HG03378 (cell line): ENCODE measurements at regions not wholly inside any gene's neighbourhood (a gene's known extent, or its start where the extent isn't known, plus 50 kb on each side); places are given as distances from the start of the nearest gene placed in this dataset.

Experiments used
- ATAC-seq: cut with Tn5 transposase; IDR thresholded peaks from one replicate; pipeline ENCODE4 v1.9.1; 2021; ENCODE audit warnings: mild to moderate bottlenecking, moderate library complexity; ENCODE audit not compliant: unreplicated experiment

DNA sequence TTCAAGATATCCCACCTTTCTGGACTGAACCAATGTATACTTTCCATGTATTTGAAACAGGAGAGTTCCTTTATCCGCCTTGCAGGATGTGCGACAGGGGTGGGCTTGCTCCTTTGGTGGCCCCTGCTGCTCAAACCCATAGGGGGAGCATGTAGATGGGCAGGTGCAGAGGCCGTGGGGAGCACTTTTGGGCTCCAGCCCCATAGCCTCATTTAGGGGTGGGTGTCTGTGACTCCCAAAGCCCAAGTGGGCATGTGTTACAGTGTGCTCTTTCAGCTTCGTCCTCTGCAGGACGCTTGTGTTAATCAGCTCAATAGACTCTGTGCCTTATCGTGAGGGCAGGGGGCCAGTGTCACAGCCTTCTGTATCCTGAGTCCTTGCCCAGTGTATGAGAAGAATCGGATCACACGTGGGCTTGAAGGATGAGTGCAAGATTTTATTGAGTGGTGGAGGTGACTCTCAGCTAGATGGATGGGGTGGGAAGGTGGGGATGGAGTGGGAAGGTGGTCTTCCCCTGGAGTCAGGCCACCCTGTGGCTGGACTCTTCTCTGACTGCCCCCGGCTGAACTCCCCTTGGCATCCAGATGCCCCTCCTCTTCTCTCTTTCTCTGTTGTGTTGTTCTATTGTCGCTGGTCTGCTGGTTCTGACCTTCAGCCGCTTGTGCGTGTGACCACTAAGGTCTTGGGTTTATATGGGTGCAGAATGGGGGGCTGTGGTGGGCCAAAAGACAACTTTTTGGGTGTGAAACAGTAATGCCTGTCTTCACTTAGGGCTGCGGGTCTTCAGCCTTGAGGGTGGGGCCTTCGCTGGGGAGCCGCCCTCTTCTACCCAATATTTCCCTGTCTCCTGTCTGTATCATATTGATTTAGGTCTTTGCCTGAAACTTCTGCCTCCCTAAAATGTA is 262.2 kb downstream of the GLRX3 start:
- no peak for ATAC-seq

DNA sequence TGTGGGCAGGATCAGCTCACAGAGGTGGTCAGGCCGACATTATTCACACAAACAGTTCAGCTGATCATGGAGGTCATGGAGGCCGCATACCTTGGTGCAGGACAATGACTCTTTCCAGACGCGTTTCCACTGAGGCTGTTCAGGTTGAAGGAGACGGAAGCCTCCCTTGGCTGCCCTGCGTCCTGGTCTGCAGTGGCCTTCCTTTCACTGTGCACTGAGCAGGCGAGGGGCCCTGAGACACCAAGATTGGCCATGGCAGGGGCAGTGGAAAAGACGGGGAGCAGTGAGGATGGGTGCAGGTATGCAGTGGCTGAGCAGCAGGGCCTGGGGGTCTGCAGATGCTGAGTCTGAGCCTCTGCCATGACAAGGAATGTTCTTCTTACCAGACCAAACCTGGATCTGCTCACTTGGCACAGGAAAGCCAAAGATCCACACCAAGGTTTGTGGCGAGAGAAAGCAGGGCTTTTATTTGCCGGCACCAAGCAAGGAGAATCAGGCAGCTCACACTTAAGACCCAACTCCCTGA is 263.3 kb downstream of the GLRX3 start:
- ATAC-seq = no peak

DNA sequence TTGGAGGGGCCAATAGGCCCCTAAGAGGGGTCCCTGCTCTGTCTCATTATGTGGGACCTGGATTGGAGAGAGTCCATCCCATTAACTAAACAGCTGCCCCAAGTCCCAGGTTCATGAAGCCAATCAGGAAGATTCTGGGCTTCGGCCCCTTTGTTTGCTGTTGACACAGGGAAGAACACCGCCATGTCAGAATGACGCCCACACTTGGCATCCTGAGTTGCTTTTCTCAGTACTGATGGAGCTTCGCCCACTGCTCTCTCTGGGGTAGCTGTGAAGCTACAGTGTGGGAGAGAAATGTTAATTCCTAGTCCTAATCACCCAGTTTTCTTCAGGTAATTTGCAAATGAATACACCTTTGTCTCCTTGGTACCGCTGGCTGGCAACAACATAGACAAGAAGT is 264.7 kb downstream of the GLRX3 start:
- ATAC-seq = no peak

DNA sequence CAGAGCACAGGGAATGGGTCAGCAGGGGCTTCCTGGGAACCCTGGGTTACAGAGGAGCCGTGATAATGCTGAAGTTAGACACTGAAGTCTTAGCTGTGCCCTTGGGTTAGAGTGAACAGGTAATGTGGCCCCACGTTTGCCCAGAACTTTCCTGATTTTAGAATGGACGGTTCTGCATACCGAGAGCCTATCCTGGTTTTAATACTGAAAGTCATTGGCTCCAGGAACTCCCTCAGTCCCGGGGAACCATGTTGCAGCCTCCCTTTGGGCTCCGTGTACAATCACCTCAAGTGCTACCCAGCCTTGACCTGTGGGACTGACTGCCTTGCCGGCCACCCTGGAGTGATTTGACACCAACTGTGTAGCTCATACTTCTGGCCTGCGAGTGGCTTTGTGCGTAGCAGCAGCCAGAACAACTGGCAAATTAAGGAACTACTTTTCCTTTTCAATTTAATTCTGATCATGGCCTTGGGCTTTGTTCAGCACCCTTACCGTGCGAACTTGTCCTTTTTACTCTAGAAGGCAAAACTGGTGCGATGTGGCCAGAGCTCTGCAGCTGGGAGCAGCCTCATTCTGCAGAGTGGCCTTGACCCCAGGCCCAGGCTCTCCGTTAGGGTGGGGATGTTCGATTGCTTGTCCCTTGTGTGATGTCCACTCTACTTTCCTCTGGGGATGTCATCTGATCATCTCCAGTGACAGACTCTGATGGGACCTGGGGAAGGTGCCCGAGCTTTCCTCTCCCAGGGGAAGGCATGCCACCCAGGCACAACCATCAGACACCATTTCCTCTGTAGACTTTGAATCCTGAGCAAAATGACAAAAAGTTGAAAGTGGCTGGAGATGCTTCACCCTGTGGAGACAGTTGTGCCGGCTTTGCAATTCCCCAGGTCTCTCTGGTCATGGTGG is 265.9 kb downstream of the GLRX3 start:
- no peak for ATAC-seq

DNA sequence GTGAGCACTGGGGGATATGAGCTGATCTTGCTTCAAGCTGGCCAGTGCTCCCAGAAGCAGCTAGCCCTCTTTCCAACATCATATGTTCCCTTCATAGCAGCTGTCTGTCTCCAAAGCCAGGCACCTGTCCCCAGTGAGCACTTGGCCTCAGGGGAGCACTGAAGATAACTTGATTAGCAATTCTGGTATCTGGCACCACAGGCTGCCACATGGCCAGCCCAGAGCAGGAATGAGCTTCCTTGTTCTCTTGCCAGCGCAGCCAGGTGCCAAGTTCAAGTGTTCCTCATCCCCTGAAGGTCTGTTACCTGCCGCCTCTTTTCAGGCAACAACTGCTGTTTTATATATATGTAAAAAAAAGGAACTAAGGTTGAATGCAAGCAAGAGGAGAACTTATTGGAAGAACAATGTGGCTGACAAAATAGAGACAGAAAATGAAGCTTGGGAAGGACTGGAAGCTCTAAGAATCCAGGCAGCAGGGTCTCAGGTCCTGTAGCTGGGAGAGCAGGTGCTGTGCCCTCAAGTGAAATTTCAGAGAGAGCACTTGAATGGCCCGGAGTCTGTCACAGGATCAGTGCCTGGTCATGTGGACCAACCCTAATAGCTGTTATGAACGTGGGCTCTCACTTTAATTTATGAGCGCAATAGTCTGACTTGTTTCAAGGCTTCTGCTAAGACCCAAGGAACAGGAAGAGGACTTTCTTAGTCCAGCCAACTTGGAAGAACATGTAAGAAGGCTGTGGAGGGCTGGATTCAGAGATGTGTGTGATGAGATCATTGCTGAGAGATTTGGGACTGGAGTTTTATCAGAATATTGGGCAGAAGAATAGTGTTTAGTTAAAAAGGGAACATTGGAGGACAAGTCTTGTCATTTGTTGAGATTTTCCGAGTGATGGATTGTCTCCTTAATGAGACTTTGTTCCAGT is 267.2 kb downstream of the GLRX3 start:
- ATAC-seq = no peak

DNA sequence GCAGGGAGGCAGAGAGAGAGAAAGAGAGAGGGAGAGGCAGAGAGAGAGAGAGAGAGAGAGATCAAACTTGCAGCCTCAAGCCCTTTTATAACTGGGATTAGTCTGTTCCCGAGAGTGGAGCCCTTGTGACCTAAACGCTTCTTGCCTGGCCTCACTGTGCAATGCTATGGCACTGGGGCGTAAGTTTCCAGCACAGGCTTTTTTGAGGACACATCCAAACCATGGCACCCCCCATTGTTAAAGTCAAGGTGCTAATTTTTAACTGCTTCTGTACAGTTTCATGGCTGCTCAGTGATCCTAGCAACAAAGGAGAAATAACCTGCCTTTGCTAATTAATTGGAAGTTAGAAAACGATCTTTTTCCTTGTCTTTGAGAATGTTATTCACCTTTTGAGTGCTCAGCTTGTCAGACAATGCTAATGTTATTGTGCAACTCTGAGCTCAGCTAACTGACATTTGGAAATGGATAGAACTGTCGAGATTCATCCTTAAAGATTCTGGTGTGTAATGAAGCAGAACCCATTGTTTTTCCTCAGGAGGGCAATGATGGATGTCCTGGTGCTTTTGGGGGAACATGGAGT is 268.4 kb downstream of the GLRX3 start:
- no peak for ATAC-seq

DNA sequence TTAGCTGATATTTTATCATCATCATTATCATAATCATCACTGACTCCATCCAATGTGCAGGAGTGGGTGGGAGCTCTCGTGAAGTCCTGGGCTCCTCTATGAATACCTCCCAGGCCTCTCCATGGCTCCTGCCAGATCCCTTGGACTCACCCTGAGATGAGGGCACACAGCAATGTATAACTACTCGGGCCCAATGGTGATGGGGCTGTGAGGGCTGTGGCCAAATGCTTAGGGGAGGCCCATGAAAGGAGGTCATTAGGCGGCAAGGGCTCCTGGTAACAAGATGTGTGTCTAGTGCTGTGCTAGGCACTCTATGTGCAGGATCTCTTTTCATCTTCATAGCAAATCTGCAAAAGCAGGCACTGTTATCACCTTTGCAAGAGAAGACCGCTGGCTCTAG is 270.9 kb downstream of the GLRX3 start:
- ATAC-seq = no peak

DNA sequence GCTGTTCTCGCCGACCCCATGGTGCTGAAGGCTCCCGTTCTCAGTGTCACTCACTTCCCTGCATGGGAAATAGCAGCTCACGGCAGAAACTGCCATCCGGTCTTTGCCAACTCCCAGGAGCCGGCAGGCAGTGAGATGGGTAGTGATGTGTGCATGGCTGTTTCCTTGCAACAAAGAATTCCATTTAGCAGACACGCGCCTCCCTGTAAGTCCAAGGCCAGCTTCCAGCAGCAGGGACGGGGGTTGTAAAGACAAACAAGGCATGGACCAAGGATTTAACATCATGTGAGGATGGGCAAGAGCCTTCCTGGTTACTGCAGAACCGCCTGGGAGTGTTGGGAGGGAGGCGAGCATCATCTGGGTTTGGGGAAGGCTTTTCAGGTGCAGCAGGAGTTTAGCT is 273.1 kb downstream of the GLRX3 start:
- no peak for ATAC-seq

DNA sequence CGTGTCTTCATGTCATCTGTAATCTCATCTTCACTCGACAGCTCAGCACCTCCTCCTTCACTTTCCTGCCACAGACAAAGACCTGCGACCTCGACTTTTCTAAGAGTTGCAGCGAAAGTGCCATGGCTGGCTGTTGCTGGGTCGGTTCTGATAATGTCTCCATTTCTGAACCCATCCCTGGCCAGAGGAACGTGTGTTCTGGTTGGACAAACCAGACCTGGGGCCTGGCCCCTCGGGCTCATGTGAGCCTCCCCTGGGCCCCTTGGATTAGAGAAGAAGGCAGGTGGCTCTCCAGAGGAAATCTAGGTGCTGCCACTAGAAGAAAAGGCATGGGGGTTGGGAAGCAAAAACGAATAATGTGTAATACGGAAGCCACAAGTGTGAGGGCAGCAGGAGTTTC is 273.7 kb downstream of the GLRX3 start:
- ATAC-seq = no peak

DNA sequence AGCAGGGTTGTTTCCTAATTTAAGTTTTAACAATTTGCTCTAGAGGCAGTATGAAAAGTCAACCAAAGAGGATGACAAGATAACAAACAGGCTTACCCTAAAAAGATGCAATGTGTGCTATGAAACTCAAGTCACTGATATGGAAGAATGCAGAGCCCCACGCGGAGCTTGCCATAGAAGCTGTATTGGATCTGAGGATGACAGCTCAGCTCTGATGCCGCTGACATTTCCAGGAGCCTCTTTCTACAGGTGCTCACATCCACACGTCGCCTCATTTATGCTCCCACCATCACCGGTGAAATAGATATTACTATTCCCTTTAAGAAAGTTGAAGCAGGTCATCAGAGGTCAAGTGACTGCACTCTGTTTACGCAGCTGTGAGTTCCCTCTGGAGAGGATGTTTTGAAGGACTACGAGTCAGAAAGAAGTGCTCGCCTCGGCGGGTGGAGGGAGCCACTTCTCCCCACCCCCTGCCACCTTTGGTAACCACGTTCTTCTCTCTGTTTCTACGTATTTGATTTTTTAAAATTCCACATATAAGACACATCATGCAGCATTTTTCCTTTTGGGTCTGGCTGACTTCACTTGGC is 275.4 kb downstream of the GLRX3 start:
- no peak for ATAC-seq

DNA sequence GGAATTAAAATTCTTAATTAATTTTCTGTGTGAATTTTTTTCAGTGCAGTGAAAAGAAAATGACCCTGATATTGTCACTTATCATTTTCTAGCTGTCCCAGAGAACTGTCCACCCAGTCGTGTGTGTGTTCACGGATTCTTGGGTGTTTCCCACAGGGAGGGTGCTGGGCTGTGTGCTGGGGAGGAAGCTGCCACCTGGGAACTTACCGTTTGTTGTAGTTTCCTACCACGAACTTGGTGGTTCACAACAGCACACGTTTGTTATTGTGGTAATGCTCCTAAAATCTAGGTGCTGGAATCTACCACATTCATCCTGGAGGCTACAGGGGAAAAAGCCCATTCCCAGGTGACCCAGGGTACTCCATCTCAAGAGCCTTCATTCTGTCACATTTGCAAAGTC is 276.1 kb downstream of the GLRX3 start:
- ATAC-seq = no peak

DNA sequence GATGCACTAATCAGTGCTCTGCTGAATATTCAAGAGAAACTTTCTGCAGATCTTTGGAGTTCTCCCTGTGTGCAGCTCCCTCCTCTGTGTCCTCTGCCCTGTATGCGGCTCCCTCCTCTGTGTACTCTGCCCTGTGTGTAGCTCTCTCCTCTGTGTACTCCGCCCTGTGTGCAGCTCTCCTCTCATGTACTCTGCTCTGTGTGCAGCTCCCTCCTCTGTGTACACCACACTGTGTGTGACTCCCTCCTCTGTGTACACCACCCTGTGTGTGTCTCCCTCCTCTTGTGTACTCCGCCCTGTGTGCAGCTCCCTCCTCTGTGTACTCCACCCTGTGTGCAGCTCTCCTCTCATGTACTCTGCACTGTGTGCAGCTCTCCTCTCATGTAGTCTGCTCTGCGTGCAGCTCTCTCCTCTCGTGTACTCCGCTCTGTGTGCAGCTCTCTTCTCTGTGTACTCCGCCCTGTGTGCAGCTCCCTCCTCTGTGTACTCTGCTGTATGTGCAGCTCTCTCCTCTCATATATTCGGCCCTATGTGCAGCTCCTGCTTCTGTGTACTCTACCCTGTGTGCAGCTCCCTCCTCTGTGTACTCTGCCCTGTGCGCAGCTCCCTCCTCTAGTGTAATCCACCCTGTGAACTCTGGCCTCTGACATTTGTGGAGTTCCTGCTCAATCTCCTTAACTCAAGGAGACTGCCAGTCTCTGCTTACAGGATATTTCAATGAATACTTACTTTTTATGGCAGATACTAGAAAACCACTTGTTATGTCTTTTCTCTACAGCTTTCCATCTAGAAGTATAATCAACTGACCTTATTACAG is 280.4 kb downstream of the GLRX3 start:
- ATAC-seq = no peak

DNA sequence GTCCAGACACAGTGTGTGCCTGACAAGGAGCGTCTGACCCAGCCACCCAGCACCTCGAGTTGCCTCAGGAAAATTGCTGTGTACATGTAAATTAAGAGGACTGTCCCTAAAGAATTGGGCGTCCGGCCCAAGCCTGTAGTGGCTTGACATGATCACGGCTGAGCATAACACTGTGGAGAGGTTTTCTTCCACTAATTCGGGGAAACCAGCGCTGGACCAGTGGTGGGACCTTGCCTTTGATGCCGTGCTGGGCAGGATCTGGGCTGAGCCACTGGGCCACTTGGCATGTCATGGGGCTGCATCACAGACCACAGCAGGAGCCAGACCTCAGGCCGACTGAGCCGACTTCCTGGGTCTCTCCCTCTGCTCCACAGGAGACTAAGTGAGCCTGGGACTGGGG is 282.5 kb downstream of the GLRX3 start:
- ATAC-seq = no peak

DNA sequence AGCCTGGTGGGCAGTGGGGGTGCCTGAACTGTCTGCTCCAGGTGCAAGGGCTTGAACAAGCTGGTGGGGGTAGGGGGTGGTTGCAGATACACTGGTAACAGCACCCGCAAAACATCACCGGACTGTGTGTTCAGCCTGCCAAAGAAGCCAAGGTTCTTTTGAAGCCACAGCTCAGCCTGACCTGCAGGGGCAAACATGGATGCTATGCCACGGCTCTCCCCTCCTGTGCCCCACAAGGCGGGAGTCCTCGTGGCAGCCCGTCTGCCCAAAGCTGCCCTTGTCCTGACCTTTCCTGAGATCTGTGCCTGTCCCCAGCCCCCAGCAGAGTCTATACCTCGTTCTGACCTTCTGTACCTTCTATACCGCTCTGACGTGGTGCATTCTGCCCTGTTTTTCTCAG is 285.7 kb downstream of the GLRX3 start:
- ATAC-seq = no peak

DNA sequence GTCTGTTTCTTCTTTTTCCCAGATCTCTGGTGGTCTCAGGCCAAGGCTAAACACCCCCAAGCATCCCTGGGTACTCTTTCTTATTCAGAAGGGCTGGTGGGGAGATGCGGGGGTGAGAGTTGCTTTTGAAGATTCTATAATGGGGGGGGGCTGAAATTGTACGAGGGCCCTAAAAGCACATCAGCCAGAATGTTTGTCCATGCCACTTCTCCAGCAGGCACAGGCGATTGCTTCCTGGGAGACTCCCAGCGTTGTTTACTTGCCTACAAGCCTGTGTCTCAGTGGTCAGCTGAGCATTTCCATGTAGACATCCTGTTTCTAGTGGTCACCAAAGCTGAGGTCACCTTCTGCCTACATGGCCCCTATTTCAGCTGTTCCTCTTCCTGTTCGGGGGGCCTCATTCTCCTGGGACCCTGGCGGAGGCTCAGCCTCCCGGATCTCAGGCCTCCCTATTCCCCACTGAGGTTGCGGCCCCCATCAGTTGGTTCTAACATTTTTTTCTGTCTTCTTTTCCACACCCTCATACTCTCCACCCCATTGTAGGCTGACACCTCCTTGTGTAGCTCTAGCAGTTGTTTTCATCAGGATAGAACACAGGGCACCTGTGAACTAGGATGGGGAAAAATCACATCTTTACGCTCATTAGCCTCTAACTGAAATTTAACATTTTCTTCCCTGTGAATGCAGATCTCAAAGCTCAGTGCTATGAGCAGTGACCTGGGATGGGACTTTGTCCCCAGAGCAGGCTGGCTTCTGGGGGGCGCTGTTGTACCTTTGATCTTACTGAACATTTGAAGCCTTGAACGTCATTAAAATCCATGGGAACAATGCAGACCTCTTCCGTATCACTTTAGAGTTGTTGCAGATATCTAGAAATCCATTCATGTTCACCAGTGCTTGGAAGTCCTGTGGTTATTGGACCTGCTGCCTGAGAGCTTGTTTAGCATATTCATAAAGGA is 286.5 kb downstream of the GLRX3 start:
- no peak for ATAC-seq

DNA sequence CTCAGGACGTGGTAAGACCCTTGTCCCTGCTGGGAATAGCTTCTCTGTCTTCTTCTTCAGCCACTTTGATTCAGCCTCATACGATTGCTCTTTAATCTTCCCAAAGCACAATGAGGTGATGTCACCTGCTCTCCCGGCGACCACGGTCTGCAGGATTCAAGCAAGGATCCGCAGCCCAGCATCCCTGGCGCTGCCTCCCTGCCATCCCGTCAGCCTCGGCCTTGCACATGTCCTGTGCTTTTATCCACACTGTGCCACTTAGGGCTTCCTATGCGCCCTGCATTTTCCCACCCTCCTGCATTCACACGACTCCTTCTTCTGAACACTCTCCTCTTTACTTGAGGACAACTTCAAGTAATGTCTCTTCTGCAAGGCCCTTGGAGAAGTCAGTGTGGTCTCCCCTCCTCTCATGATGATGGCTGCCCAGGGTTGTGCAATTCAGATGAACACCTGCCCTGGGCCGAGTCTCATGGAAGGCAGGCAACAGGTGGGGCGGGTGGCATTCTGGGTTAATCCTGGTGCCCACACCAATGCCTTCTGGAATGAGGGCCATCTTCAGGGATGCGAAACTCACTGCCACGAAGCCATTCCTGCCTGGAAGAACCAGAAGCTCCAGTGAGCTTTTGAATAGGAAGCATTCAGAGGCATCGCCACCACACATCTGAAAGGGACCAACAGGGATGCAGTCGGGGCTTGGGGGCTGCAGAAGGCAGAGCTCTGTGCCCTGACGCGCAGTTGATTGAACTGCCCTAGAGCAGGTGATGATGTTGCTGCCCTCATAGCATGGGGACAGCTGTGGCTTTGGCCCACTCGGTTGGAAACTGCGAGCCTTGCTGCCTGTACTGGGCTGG is 287.5 kb downstream of the GLRX3 start:
- no peak for ATAC-seq

DNA sequence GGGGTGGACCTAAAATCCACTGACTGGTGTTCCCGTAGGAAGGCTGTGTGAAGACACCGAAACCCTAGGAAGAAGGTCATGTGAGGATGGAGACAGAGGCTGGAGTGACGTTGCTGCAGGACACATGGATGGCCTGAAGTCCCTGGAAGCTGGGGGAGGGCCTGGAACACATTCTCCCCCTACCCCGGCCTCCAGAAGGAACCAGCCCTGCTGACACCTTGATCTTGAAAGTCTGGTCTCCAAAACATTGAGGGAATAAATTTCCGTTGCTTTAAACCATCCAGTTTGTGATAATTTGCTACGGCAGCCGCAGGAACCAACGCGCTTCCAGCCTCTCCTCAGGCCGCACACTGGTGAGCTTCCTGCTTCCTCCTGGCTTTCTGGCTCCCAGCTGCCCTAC is 288.2 kb downstream of the GLRX3 start:
- ATAC-seq = no peak
